GM12864 (cell line): ENCODE measurements at regions not wholly inside any gene's neighbourhood (a gene's known extent, or its start where the extent isn't known, plus 50 kb on each side); places are given as distances from the start of the nearest gene placed in this dataset.

Source experiments
- DNase-seq: peaks from one replicate; pipeline ENCODE4 v3.0.0-alpha.2; 2011; ENCODE audit warnings: low read depth
- H3K4me3 ChIP-seq: 2 replicates; pipeline ENCODE4 v1.5.1; 2011; ENCODE audit warnings: mild to moderate bottlenecking, low read depth, low read length, control low read depth
- CTCF ChIP-seq: IDR thresholded peaks from 2 replicates; pipeline ENCODE4 v1.5.1; 2011; ENCODE audit warnings: low read depth, mild to moderate bottlenecking, moderate library complexity, low read length, control low read depth, inconsistent platforms; ENCODE audit errors: missing control alignments

GRCh38 chr1:201603613-201604232 is 64.8 kb downstream of the NAV1 start:
- H3K4me3 ChIP-seq: no peak overlapping the region
- no peak for DNase-seq

DNA sequence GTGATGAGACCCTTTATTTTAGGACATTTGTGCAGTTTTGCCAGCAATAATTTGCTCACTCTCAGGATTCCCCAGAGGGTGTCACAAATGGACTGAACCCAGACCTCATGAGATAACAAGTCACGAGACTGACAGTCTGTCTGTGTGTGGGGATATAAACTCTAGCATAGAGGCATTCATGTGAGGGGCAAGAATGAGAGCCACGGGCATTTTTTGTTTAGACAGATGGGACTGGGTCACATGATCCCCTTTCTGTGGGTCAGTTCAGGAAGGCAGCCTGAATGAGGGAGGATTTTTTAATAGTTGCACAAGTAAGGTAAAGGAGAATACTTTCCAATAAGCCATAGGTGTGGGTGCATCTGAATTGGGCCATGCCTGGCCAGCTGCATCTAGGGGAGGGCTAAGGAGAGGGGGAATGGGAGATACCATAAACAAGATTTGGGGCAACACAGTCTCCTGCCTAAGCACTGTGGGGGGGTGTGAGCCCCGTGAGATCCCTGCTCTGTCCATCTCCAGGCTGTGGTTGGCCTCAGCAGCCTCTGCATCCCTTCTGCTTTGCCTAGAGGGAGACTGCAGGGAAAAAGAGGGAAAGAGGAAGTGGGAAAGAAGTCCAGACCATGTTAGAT is 66.6 kb downstream of the NAV1 start:
- DNase-seq: no peak
- no peak for TF ChIP-seq CTCF
- no peak overlapping the region for H3K4me3 ChIP-seq

More at GRCh38 chr1:201603613-201604232, 64.8 kb downstream of the NAV1 start:
- TF ChIP-seq CTCF: no peak

GRCh38 chr1:201606096-201606495 is 67.2 kb downstream of the NAV1 start:
- H3K4me3 ChIP-seq: no peak overlapping the region
- DNase-seq: no peak
- no peak for TF ChIP-seq CTCF

GRCh38 chr1:201606623-201607022 is 67.7 kb downstream of the NAV1 start:
- H3K4me3 ChIP-seq: no peak overlapping the region
- no peak for DNase-seq
- TF ChIP-seq CTCF: no peak

DNA sequence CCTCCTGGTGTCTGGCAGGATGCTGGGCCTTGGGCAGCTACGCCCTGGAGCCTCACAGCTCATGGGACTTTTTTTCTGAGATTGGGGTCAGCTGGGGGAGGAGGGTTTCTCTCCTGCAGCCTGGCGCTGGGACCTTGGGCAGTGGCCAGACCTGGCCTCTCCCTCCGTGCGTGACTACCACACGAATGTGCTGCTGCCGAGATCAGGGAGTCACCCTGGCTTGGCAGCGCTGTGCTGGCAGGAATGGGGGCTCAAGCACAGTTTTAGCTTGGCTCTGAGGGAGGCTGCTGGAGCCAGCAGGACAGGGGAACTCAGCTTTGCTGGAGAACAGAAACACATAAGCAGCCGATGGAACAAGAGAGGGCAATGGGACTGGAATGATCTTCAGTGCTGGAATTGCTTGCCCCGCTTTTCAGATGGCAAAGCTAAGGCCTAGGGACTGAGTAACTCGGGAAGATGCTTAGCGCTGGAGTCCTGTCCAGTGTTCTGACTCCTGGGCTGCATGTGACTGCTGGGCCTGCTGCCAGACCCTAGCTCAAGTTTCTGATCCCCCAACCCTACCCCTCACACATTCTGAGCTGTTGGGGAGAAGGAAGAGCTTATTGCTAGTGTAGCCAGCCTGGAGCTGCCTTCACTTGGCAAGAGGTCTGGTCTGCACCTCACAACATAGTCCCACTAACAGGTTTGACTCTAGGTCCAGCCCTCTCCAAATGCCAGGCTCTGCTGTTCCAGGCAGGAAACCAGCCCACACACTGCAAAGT is 69.9 kb downstream of the NAV1 start:
- TF ChIP-seq CTCF: no peak
- H3K4me3 ChIP-seq: no peak overlapping the region
- no peak for DNase-seq

DNA sequence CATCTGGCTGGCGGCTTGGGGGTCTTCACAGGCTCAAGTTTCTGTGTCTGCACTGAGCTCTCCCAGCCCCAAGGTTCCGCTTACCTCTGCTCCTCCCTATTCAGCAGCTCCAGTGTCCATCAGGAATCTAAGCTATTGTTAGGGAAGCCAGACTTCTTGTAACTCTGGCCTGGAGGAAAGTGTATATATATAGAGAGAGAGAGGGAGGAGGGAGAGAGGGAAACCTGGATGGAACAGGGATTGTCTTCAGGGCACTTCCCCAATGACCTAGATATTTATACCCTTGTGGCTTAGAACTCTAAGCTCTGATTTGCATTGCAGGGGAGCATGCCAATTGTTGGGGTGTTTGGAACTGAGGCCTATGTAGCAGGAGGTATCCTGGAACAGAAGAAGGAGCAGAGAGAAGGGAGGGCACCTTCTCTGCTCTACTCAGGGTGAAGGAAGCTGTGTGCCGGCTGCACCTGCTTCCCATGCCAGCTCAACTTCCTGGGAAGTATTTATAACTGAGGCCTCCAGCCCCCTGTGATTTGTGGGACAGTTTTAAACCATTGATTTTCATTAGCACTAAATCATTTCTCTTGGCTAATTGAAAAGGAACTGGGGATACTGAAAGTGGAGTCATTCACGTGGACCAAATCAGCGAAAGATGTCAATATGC is 70.9 kb downstream of the NAV1 start:
- H3K4me3 ChIP-seq: no peak overlapping the region
- TF ChIP-seq CTCF: no peak
- DNase-seq: no peak
